B cell (primary cell): ENCODE measurements at regions not wholly inside any gene's neighbourhood (a gene's known extent, or its start where the extent isn't known, plus 50 kb on each side); places are given as distances from the start of the nearest gene placed in this dataset.

ENCODE experiments used
- CTCF ChIP-seq: fragments of 200-600 bp; IDR thresholded peaks from one replicate; pipeline ENCODE4 v1.8.0; 2022; ENCODE audit warnings: antibody characterized with exemption, mild to moderate bottlenecking
- EZH2 ChIP-seq: IDR thresholded peaks from 2 replicates; pipeline ENCODE4 v1.6.1; 2012; ENCODE audit warnings: borderline replicate concordance, low read depth, mild to moderate bottlenecking, moderate library complexity, low read length; ENCODE audit not compliant: insufficient read depth, poor library complexity, severe bottlenecking

- TF ChIP-seq CTCF (no peak), EZH2 (no peak)
These were observed 61.9 kb upstream of the FOXF1 start for GRCh38 chr16:86448306-86448890.
